ENCODE measurements at regions not wholly inside any gene's neighbourhood (a gene's known extent, or its start where the extent isn't known, plus 50 kb on each side); places are given as distances from the start of the nearest gene placed in this dataset.

GRCh38 chr12:27894309-27894708 lies 78.2 kb downstream of the PTHLH start:
- TF ChIP-seq CTCF (optimal IDR thresholded peaks at IDR 0.05 in 1 of 3, IDR thresholded peaks at IDR 0.05 in 1 of 3, conservative IDR thresholded peaks at IDR 0.05 in 1 of 3; ENCODE audit: extremely low read depth in 1 of 3, insufficient read depth in 2 of 3, low read length in 3 of 3) (no peak), EZH2 (IDR thresholded peaks at IDR 0.05; ENCODE audit: low read length) (no peak)
